SK-N-SH treated with all-trans-retinoic acid at 6 μM for 48 hours (cell line): ENCODE measurements at regions not wholly inside any gene's neighbourhood (a gene's known extent, or its start where the extent isn't known, plus 50 kb on each side); places are given as distances from the start of the nearest gene placed in this dataset.

Source experiments
- ATAC-seq: fragments of 200-7000 bp; cut with Tn5 transposase; 3 replicates; pipeline ENCODE4 v1.9.1; 2020; ENCODE audit warnings: mild to moderate bottlenecking, moderate library complexity
- ARNTL ChIP-seq: fragments of 450-650 bp; formaldehyde crosslinking; IDR thresholded peaks from 2 replicates; pipeline ENCODE4 v1.5.0; 2020; ENCODE audit warnings: low read depth, mild to moderate bottlenecking, moderate library complexity, borderline replicate concordance
- BACH2 ChIP-seq: fragments of 250-450 bp; sonication (Bioruptor Pico); IDR thresholded peaks from 2 replicates; pipeline ENCODE4 v1.9.0; 2021; ENCODE audit warnings: mild to moderate bottlenecking, borderline replicate concordance
- CSDC2 ChIP-seq: fragments of 250-450 bp; sonication (Bioruptor Pico); IDR thresholded peaks from 2 replicates; pipeline ENCODE4 v1.5.0; 2020; ENCODE audit warnings: mild to moderate bottlenecking, moderate library complexity
- ESRRG ChIP-seq: fragments of 250-450 bp; sonication (Bioruptor Pico); IDR thresholded peaks from 2 replicates; pipeline ENCODE4 v1.6.1; 2021; ENCODE audit warnings: mild to moderate bottlenecking
- GLIS3 ChIP-seq: fragments of 250-450 bp; sonication (Bioruptor Pico); IDR thresholded peaks from 2 replicates; pipeline ENCODE4 v1.5.0; 2020; ENCODE audit warnings: mild to moderate bottlenecking, moderate library complexity
- ISL1 ChIP-seq: fragments of 250-450 bp; sonication (Bioruptor Pico); IDR thresholded peaks from 2 replicates; pipeline ENCODE4 v2.1.2; 2022; ENCODE audit warnings: mild to moderate bottlenecking, moderate library complexity
- OSR1 ChIP-seq: fragments of 250-450 bp; sonication (Bioruptor Pico); IDR thresholded peaks from 2 replicates; pipeline ENCODE4 v1.8.0; 2022; ENCODE audit warnings: moderate library complexity, mild to moderate bottlenecking, inconsistent platforms
- PPARA ChIP-seq: fragments of 250-450 bp; sonication (Bioruptor Pico); IDR thresholded peaks from 2 replicates; pipeline ENCODE4 v1.5.0; 2020; ENCODE audit warnings: mild to moderate bottlenecking, borderline replicate concordance
- SNAI2 ChIP-seq: fragments of 250-450 bp; sonication (Bioruptor Pico); IDR thresholded peaks from 2 replicates; pipeline ENCODE4 v1.5.0; 2020; ENCODE audit warnings: mild to moderate bottlenecking, moderate library complexity
- TCF4 ChIP-seq: fragments of 250-450 bp; sonication (Bioruptor Pico); IDR thresholded peaks from 2 replicates; pipeline ENCODE4 v1.8.0; 2021; ENCODE audit warnings: mild to moderate bottlenecking, moderate library complexity, borderline replicate concordance
- TOX ChIP-seq: fragments of 250-450 bp; sonication (Bioruptor Pico); IDR thresholded peaks from 2 replicates; pipeline ENCODE4 v1.8.0; 2021; ENCODE audit warnings: mild to moderate bottlenecking, moderate library complexity, borderline replicate concordance
- ZC3H10 ChIP-seq: fragments of 250-450 bp; sonication (Bioruptor Pico); IDR thresholded peaks from 2 replicates; pipeline ENCODE4 v1.5.1; 2021; ENCODE audit warnings: mild to moderate bottlenecking, moderate library complexity
- ZFP3 ChIP-seq: fragments of 250-450 bp; sonication (Bioruptor Pico); IDR thresholded peaks from 2 replicates; pipeline ENCODE4 v1.5.0; 2020; ENCODE audit warnings: mild to moderate bottlenecking, moderate library complexity
- ZFP30 ChIP-seq: fragments of 450-650 bp; formaldehyde crosslinking; IDR thresholded peaks from 2 replicates; pipeline ENCODE4 v1.5.0; 2022; ENCODE audit warnings: mild to moderate bottlenecking, moderate library complexity
- ZNF8 ChIP-seq: fragments of 450-650 bp; formaldehyde crosslinking; IDR thresholded peaks from 2 replicates; pipeline ENCODE4 v1.5.0; 2020; ENCODE audit warnings: mild to moderate bottlenecking, moderate library complexity
- TF ChIP-seq, protein P1 (sequence below): fragments of 250-450 bp; sonication (Bioruptor Pico); IDR thresholded peaks from 2 replicates; pipeline ENCODE4 v1.5.1; 2020; ENCODE audit warnings: low read depth, mild to moderate bottlenecking, moderate library complexity
- TF ChIP-seq, protein P2 (sequence below): fragments of 250-450 bp; sonication (Bioruptor Pico); IDR thresholded peaks from 2 replicates; pipeline ENCODE4 v1.5.1; 2021; ENCODE audit warnings: mild to moderate bottlenecking, moderate library complexity
- TF ChIP-seq, protein P3 (sequence below): fragments of 250-450 bp; sonication (Bioruptor Pico); IDR thresholded peaks from 2 replicates; pipeline ENCODE4 v1.5.0; 2020; ENCODE audit warnings: mild to moderate bottlenecking, moderate library complexity
- TF ChIP-seq, protein P4 (sequence below): fragments of 250-450 bp; sonication (Bioruptor Pico); IDR thresholded peaks from 2 replicates; pipeline ENCODE4 v1.8.0; 2020; ENCODE audit warnings: mild to moderate bottlenecking, moderate library complexity, borderline replicate concordance

DNA sequence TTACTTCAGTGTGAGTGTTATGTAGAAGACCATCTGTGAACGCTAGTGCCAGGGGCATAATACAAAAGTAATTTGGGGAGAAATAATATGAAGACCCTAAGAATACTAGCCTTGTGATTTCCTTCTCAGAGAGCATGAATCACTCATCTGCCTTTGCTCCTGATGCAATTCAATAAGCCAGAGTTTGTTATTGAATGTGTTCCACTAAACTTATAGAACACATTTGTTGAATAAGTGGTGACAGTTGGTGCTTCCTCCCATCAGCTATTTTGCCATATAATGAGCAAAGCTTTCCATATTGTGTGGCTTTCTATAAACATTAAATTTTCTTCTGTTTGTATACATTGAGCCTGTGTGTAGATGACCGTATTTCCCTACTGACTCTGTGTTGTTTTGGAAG lies 136.4 kb upstream of the QRFPR start:
- no peak for TF ChIP-seq PPARA (CRISPR knock-in tag)
- TF ChIP-seq, protein P1, sequence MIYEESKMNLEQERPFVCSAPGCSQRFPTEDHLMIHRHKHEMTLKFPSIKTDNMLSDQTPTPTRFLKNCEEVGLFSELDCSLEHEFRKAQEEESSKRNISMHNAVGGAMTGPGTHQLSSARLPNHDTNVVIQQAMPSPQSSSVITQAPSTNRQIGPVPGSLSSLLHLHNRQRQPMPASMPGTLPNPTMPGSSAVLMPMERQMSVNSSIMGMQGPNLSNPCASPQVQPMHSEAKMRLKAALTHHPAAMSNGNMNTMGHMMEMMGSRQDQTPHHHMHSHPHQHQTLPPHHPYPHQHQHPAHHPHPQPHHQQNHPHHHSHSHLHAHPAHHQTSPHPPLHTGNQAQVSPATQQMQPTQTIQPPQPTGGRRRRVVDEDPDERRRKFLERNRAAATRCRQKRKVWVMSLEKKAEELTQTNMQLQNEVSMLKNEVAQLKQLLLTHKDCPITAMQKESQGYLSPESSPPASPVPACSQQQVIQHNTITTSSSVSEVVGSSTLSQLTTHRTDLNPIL (CRISPR knock-in tag) = no peak
- no peak for TF ChIP-seq OSR1 (CRISPR knock-in tag)
- no peak for TF ChIP-seq TCF4 (CRISPR knock-in tag)
- TF ChIP-seq ZNF8 (CRISPR knock-in tag) = no peak
- TF ChIP-seq CSDC2 (CRISPR knock-in tag) = no peak
- no peak for TF ChIP-seq ZFP3 (CRISPR knock-in tag)
- TF ChIP-seq ARNTL (CRISPR knock-in tag) = no peak
- no peak for TF ChIP-seq ESRRG (CRISPR knock-in tag)
- no peak for ATAC-seq

DNA sequence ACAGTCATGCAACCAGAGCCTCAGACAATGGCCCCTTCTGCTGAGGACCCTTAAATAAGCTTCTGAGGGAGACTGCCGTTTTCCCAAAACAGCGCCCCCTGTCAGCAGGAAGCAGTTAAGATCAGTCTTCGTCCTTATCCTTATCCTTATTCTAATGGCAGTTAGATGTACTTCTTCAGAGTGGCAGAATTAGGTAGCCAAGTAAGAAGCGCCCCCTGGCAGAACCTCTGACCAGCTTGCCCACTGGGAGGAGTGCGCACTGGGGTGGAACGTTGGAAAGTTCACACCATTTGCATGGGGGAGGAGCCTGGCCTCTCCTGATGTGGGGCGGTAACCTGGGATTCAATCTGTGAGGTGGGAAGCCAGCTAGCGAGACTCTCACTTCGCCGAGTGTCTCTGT lies 133.6 kb upstream of the QRFPR start:
- ATAC-seq = no peak
- TF ChIP-seq, protein P2, sequence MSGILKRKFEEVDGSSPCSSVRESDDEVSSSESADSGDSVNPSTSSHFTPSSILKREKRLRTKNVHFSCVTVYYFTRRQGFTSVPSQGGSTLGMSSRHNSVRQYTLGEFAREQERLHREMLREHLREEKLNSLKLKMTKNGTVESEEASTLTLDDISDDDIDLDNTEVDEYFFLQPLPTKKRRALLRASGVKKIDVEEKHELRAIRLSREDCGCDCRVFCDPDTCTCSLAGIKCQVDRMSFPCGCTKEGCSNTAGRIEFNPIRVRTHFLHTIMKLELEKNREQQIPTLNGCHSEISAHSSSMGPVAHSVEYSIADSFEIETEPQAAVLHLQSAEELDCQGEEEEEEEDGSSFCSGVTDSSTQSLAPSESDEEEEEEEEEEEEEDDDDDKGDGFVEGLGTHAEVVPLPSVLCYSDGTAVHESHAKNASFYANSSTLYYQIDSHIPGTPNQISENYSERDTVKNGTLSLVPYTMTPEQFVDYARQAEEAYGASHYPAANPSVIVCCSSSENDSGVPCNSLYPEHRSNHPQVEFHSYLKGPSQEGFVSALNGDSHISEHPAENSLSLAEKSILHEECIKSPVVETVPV (CRISPR knock-in tag) = no peak
- TF ChIP-seq ZFP30 (CRISPR knock-in tag) = no peak

DNA sequence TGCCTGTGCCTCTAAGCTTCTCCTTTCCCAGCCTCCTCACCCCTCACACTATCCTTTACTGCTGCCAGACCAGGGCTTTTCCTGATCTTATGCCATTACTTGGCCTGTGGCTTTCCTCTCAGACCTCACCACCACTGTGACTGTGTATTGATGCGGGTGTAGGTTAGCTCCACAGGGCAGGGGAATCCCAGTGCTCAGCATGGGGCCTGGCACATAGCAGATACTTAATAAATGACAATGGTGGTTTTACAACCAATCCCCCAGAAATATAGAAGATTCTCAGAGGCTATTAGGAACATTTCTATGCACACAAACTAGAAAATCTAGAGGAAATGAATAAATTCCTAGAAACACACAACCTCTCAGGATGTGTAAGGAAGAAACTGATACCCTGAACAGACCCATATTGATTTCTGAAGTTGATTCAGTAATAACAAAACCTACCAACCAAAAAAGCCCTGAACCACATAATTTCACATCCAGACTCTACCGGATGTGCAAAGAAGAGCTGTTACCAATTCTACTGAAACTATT lies 129.6 kb upstream of the QRFPR start:
- no peak for ATAC-seq

More for the DNA sequence above, 129.6 kb upstream of the QRFPR start:
- TF ChIP-seq, protein P1 (CRISPR knock-in tag) = no peak
- no peak for TF ChIP-seq ZC3H10 (CRISPR knock-in tag)
- TF ChIP-seq TOX = no peak
- no peak for TF ChIP-seq SNAI2 (CRISPR knock-in tag)
- TF ChIP-seq ZFP3 (CRISPR knock-in tag) = no peak
- TF ChIP-seq, protein P3, sequence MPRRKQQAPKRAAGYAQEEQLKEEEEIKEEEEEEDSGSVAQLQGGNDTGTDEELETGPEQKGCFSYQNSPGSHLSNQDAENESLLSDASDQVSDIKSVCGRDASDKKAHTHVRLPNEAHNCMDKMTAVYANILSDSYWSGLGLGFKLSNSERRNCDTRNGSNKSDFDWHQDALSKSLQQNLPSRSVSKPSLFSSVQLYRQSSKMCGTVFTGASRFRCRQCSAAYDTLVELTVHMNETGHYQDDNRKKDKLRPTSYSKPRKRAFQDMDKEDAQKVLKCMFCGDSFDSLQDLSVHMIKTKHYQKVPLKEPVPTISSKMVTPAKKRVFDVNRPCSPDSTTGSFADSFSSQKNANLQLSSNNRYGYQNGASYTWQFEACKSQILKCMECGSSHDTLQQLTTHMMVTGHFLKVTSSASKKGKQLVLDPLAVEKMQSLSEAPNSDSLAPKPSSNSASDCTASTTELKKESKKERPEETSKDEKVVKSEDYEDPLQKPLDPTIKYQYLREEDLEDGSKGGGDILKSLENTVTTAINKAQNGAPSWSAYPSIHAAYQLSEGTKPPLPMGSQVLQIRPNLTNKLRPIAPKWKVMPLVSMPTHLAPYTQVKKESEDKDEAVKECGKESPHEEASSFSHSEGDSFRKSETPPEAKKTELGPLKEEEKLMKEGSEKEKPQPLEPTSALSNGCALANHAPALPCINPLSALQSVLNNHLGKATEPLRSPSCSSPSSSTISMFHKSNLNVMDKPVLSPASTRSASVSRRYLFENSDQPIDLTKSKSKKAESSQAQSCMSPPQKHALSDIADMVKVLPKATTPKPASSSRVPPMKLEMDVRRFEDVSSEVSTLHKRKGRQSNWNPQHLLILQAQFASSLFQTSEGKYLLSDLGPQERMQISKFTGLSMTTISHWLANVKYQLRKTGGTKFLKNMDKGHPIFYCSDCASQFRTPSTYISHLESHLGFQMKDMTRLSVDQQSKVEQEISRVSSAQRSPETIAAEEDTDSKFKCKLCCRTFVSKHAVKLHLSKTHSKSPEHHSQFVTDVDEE (CRISPR knock-in tag) = no peak
- TF ChIP-seq GLIS3 (CRISPR knock-in tag) = no peak
- TF ChIP-seq ZFP30 (CRISPR knock-in tag) = no peak
- TF ChIP-seq TCF4 (CRISPR knock-in tag) = no peak
- TF ChIP-seq ISL1 (CRISPR knock-in tag) = no peak
- no peak for TF ChIP-seq PPARA (CRISPR knock-in tag)
- TF ChIP-seq, protein P4, sequence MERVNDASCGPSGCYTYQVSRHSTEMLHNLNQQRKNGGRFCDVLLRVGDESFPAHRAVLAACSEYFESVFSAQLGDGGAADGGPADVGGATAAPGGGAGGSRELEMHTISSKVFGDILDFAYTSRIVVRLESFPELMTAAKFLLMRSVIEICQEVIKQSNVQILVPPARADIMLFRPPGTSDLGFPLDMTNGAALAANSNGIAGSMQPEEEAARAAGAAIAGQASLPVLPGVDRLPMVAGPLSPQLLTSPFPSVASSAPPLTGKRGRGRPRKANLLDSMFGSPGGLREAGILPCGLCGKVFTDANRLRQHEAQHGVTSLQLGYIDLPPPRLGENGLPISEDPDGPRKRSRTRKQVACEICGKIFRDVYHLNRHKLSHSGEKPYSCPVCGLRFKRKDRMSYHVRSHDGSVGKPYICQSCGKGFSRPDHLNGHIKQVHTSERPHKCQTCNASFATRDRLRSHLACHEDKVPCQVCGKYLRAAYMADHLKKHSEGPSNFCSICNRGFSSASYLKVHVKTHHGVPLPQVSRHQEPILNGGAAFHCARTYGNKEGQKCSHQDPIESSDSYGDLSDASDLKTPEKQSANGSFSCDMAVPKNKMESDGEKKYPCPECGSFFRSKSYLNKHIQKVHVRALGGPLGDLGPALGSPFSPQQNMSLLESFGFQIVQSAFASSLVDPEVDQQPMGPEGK (CRISPR knock-in tag) = no peak
- no peak for TF ChIP-seq BACH2
